Adrenal gland (tissue), 9 donors: ENCODE measurements at regions not wholly inside any gene's neighbourhood (a gene's known extent, or its start where the extent isn't known, plus 50 kb on each side); places are given as distances from the start of the nearest gene placed in this dataset.

Experiments
- DNase-seq, 7 donors: peaks; one replicate each; pipeline ENCODE4 v3.0.0-alpha.2; 2019 to 2020
- H3K27ac ChIP-seq, 5 donors: fragments of 200-600 bp; sonication (generic) in 4 of 5; 1 replicate in 3 of 5; 2 replicates in 2 of 5; pipeline versions ENCODE4 v1.5.1 to v1.8.0; 2016 to 2020; ENCODE audit warnings: mild to moderate bottlenecking in 1 of 5
- H3K27me3 ChIP-seq: fragments of 200-600 bp; 2 replicates; pipeline ENCODE4 v1.8.0; 2021
- H3K36me3 ChIP-seq, 2 donors: fragments of 200-600 bp; replicated peaks in 1 of 2; 1 replicate in 1 of 2; 2 replicates in 1 of 2; pipeline versions ENCODE4 v1.5.1 to v1.8.0; 2018 to 2022
- H3K4me1 ChIP-seq, 2 donors: fragments of 200-600 bp; replicated peaks in 1 of 2; 1 replicate in 1 of 2; 2 replicates in 1 of 2; pipeline versions ENCODE4 v1.5.1 to v1.8.0; 2018 to 2021
- H3K4me3 ChIP-seq, 4 donors: fragments of 200-600 bp; sonication (generic) in 3 of 4; one replicate each; pipeline ENCODE4 v1.5.1; 2016 to 2018
- H3K9me3 ChIP-seq, 3 donors: fragments of 200-600 bp; sonication (generic) in 1 of 3; replicated peaks in 1 of 3; 1 replicate in 2 of 3; 2 replicates in 1 of 3; pipeline versions ENCODE4 v1.5.1 to v1.8.0; 2016 to 2021
- POLR2A ChIP-seq, 2 donors: fragments of 450-650 bp; IDR thresholded peaks; one replicate each; pipeline ENCODE4 v1.6.1; 2017; ENCODE audit warnings: antibody characterized with exemption in 2 of 2, mild to moderate bottlenecking in 2 of 2, moderate library complexity in 1 of 2
- WGBS, 4 donors: extraction: QIAGEN DNeasy Blood & Tissue Kit in 2 of 4; methylation state at CpG; one replicate each; pipeline versions ENCODE4 v1.1.5 to v1.1.7; 2013 to 2017; 5-methylcytosine and 5-hydroxymethylcytosine counted together
- intact Hi-C, 2 donors: fragments of 100-400 bp; cut with DNase I; formaldehyde crosslinking; loops; one replicate each; pipeline versions ENCODE4 v1.14.1 to v1.15.0; 2022 to 2023
- TF ChIP-seq, protein P1 (sequence below), 6 experiments: fragments of 450-650 bp in 4 of 6; fragments of 200-600 bp in 2 of 6; sonication (generic) in 1 of 6; IDR thresholded peaks; 1 replicate in 5 of 6; 2 replicates in 1 of 6; pipeline versions ENCODE4 v1.5.1 to v1.8.0; 2016 to 2021; ENCODE audit warnings: antibody characterized with exemption in 6 of 6, mild to moderate bottlenecking in 2 of 6, moderate library complexity in 1 of 6
- donor health status: healthy with polysubstance abuse.
- donor health status: Bipolar disorder and iron deficiency.
- donor health status: DM: yes; HTN: yes; CAD: no.
- donor health status: DM: no; HTN: no; CAD: no.
- donor health status: DM: no; HTN: no; CAD: no.

DNA sequence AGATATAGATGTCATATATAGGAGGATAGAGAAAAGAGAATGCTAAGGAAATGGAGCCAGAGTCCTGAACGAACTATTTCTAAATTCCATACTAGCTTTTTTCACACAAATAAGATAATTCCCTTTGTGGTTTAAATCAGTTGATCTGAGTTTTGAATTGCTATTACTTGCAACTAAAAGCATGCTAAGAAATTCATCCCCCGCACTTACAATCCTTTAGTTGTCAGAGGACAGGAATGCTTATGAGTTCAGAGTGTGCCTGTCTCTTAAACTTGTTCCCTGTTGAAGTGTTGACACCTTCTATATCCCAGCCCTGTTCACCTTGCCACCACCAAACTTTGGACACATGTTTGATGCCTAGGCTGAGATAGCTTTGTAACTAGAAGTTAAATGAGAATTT is 406.2 kb downstream of the METTL15 start:
- no peaks in the 10 kb centered on the region for H3K9me3 ChIP-seq
- no peaks in the 10 kb centered on the region for H3K36me3 ChIP-seq
- intact Hi-C loops: no loop called here
- DNase-seq: no peak
- no peaks in the 10 kb centered on the region for H3K4me1 ChIP-seq
- 90 to 97% (median 94%) methylated on average over 2 of the region's 2 CpGs for WGBS, 4 donors
- TF ChIP-seq POLR2A (IDR thresholded peaks at IDR 0.05): no peak
- TF ChIP-seq, protein P1, sequence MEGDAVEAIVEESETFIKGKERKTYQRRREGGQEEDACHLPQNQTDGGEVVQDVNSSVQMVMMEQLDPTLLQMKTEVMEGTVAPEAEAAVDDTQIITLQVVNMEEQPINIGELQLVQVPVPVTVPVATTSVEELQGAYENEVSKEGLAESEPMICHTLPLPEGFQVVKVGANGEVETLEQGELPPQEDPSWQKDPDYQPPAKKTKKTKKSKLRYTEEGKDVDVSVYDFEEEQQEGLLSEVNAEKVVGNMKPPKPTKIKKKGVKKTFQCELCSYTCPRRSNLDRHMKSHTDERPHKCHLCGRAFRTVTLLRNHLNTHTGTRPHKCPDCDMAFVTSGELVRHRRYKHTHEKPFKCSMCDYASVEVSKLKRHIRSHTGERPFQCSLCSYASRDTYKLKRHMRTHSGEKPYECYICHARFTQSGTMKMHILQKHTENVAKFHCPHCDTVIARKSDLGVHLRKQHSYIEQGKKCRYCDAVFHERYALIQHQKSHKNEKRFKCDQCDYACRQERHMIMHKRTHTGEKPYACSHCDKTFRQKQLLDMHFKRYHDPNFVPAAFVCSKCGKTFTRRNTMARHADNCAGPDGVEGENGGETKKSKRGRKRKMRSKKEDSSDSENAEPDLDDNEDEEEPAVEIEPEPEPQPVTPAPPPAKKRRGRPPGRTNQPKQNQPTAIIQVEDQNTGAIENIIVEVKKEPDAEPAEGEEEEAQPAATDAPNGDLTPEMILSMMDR (IDR thresholded peaks at IDR 0.05): no peak
- H3K27me3 ChIP-seq: no peaks in the 10 kb centered on the region
- no peak overlapping the region for H3K27ac ChIP-seq
- no peak overlapping the region for H3K4me3 ChIP-seq

GRCh38 chr11:28512143-28512756 is 404.1 kb downstream of the METTL15 start:
- intact Hi-C loops: no loop called here
- WGBS, 4 donors: 90 to 97% (median 96%) methylated on average over 2 to 19 of the region's 19 CpGs
- Histone ChIP-seq H3K4me3 (no peak overlapping the region), H3K27me3 (no peaks in the 10 kb centered on the region), H3K27ac (no peak overlapping the region), H3K36me3 (no peaks in the 10 kb centered on the region), H3K9me3 (no peaks in the 10 kb centered on the region), H3K4me1 (no peaks in the 10 kb centered on the region)
- DNase-seq: no peak
- TF ChIP-seq, protein P1 (IDR thresholded peaks at IDR 0.05): no peak
- TF ChIP-seq POLR2A (IDR thresholded peaks at IDR 0.05): no peak

DNA sequence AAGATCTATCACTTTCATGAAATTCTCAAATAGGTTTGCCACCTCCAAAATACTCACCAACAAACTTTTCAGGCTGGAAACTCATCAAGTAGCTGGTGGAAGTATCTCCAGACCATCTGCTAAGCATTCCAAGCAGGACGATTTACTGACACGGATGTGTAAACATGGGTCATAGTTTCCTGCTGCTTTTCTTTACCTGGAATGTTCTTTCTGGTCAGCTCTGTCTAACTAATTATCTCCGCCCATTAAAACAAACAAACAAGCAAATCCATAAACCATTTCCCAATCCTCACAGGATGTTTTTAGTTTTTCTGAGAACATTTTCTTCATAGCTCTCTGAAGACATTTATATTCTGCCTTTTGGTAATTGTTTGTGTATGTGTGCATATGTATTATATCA is 397.0 kb downstream of the METTL15 start:
- Histone ChIP-seq H3K4me3 (no peak overlapping the region), H3K36me3 (no peaks in the 10 kb centered on the region), H3K27me3 (no peaks in the 10 kb centered on the region), H3K9me3 (no peaks in the 10 kb centered on the region), H3K27ac (no peak overlapping the region), H3K4me1 (no peaks in the 10 kb centered on the region)
- WGBS, 4 donors: 73 to 85% (median 81%) methylated on average over 3 of the region's 3 CpGs
- TF ChIP-seq, protein P1 (IDR thresholded peaks at IDR 0.05): no peak
- no peak for TF ChIP-seq POLR2A (IDR thresholded peaks at IDR 0.05)
- intact Hi-C loops: no loop called here
- no peak for DNase-seq

DNA sequence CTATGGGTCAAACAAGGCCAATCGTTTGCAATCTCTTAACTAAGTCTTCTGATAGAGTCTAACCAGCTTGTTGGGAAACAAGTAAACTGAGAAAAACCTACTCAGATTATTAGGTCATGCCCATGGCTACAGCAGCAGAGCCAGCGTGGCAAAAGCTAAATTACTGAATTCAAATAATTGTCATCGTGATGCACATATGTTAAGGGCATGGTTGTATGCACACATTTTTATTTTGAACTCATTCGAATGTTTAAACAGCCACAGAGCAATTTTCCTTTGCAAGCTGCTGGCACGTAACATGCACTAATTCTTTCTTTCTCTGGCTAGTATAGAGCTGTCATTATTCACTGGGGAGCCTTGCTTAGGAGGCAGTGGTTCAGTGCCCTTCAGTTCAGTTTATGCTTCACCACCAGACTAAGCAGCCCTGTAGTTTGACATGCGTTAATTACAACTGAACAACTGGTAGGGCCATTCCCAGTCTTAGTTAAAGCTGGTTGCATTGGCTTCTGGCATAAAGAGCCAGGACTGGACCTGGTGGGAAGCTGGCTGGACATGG is 396.4 kb downstream of the METTL15 start:
- no peak for DNase-seq

More for the DNA sequence above, 396.4 kb downstream of the METTL15 start:
- 75 to 89% (median 82%) methylated on average over 6 of the region's 6 CpGs for WGBS, 4 donors
- Histone ChIP-seq H3K36me3 (no peaks in the 10 kb centered on the region), H3K27me3 (no peaks in the 10 kb centered on the region), H3K4me1 (no peaks in the 10 kb centered on the region), H3K27ac (no peak overlapping the region), H3K9me3 (no peaks in the 10 kb centered on the region), H3K4me3 (no peak overlapping the region)
- intact Hi-C loops: no loop called here
- no peak for TF ChIP-seq POLR2A (IDR thresholded peaks at IDR 0.05)
- TF ChIP-seq, protein P1 (IDR thresholded peaks at IDR 0.05): no peak
